ENCODE measurements at regions not wholly inside any gene's neighbourhood (a gene's known extent, or its start where the extent isn't known, plus 50 kb on each side); places are given as distances from the start of the nearest gene placed in this dataset.
A peak's percentile ranks its signal among the peaks of the same experiment; 100 is the strongest.
"Not testable (repeated sequence)": the region's sequence is repeated elsewhere in the genome, so short reads cannot be mapped to it uniquely, and the experiment has no call there.

- no peak for DNase-seq
Measured at GRCh38 chr5:105057001-105057436, 1494.4 kb upstream of the NUDT12 start.

GRCh38 chr5:105054406-105054805 lies 1491.8 kb upstream of the NUDT12 start:
- no peak for DNase-seq

- no peak for DNase-seq
Measured at GRCh38 chr5:105042623-105043022, 1480.0 kb upstream of the NUDT12 start.

GRCh38 chr5:105036814-105037213 lies 1474.2 kb upstream of the NUDT12 start:
- not testable (repeated sequence) for DNase-seq

GRCh38 chr5:105034401-105034763 lies 1471.8 kb upstream of the NUDT12 start:
- no peak for DNase-seq

GRCh38 chr5:105033637-105034400 lies 1471.2 kb upstream of the NUDT12 start:
- DNase-seq = peak; percentile 2

GRCh38 chr5:105032917-105033316 lies 1470.3 kb upstream of the NUDT12 start:
- DNase-seq = no peak

GRCh38 chr5:105030153-105030552 lies 1467.6 kb upstream of the NUDT12 start:
- DNase-seq = no peak

GRCh38 chr5:105015098-105015497 lies 1452.5 kb upstream of the NUDT12 start:
- DNase-seq = no peak

GRCh38 chr5:104998572-104998971 lies 1436.0 kb upstream of the NUDT12 start:
- DNase-seq = no peak

DNA sequence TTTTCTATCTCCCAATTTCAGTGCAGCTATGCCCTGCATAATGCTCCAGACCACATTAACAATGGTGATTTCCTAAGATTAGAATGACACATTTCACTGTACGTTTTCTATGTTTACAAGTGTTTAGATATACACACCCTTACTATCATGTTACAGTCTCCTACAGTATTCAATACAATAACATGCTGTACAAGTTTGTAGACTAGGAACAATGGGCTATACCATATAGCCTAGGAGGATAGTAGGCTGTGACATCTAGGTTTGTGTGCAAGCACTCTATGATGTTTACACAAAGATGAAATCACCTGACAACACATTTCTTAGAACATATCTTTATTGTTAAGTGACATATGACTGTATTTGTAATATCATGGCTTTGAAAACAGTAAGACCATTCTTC lies 1435.6 kb upstream of the NUDT12 start:
- no peak for DNase-seq

GRCh38 chr5:104987074-104987473 lies 1424.5 kb upstream of the NUDT12 start:
- no peak for DNase-seq

DNA sequence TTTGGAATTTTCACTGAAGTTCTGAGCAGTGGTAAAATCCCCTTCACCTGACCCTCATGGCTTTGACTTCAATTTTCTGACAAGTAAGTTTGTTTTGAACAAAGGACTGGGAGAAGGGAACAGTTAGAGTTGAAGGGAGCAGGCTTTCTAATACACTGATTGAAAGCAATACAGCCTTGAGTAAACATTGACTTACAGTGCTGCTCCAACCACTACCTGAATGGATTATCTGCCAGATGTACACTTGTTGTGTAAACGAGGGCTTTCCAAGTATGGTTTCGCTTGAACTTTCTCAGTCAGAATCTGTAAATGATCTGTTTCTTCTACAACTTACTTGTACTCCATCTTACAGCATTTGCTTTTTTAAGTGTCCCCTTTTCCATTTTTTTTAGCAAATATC lies 1414.9 kb upstream of the NUDT12 start:
- DNase-seq = peak; percentile 84

DNA sequence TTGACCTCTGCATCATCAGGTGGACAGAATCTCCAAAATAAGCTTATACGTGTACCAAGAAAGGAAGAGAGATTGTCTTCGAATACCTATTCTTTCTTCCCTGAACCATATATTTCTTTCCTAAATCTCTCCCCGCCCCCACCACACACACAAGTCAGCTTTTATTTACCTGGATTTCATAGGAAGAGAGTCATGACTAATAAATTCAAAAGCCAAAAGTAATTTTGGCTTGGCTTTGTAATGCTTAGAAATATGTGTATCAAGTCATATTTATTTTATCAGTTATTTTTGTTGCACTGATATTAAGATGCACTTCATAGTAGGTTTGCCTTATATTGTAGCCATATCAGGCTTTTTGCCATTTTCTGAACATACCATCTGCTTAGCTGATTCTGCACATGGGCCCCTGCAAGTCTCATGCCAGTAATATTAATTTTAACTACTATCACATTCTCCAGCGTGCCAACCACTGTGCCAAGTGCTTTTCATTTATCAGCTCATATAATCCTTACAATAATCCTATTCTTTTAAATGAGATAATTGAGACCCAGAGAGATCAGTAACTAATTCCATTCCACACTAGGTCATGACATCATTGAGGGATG lies 1405.3 kb upstream of the NUDT12 start:
- peak; percentile 2 for DNase-seq

DNA sequence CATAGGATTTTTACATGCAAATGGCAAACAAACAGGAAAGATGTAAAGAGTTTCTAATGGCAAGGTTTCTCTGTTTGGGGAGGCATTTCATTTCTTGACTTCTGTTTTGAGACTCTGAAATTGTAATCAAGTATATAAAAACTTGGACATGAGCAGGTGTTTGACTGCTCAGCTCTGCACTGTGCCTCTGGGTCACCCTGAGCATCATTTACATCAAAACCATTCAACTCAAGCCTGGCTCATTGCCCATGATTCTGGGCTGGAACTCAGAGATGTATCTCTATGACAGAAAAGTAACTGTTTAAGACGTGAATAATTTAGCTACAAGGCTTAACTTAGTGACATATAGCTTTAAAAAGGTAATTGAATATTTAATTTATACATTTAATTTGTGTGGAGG lies 1402.4 kb upstream of the NUDT12 start:
- no peak for DNase-seq

DNA sequence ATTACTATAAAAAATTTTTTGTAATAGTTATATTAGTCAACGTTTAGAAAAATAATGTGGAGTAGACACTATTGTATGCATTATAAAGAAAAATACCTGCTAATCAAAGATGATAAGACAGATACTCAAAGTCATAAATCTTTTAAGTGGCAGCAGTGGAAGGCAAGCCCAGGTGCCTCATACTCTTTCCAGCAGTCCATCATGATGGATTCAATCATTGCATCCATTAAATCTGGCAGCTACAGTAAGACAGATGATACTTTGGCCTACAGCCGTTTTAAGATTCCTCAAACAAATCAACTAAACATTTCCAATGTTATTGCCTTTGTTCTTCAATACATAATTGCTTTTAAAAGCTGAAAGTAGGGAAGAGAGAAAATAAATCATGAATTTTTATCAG lies 1392.9 kb upstream of the NUDT12 start:
- DNase-seq = no peak

DNA sequence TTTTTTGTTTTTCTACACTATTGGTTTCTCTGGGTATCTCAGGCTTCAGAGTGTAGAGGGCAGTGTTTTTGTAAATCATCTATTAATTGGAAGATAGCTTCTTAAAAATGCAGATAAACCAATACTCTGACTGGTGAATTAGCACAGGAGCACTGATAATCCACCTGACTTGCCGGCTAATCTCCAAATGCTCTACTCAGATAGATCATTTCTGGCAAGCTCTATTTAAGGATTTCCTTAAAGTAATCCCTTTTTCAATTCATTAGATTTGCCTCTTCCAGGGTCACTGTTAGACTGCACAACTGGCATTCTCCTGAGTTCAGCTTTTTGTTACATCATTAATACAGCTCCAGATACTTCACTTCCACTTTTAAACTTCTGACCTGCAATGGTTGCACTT lies 1390.3 kb upstream of the NUDT12 start:
- peak; percentile 79 for DNase-seq

- peak; percentile 74 for DNase-seq
Measured at GRCh38 chr5:104951829-104952228, 1389.2 kb upstream of the NUDT12 start.

GRCh38 chr5:104947076-104947475 lies 1384.5 kb upstream of the NUDT12 start:
- DNase-seq = no peak

DNA sequence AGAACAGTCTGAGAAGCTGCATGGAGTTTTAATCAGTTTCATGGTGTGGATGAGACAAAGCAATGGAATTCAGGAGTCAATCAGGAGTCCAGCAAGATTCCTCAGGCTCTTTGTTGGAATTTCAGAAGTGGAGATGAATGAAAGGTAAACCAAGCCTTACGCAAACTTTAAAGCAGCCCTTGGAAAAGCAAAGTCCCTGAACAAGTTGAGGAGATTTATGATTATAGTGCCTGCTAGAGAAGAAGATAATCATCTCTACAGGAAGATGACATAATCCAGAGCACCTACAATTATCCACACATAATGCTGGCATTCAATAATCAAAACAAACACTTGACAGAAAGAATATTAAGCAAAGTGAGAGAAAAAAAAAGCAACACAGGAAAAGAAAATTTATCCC lies 1380.1 kb upstream of the NUDT12 start:
- no peak for DNase-seq

GRCh38 chr5:104941030-104941645 lies 1378.5 kb upstream of the NUDT12 start:
- DNase-seq = no peak

GRCh38 chr5:104937598-104937997 lies 1375.0 kb upstream of the NUDT12 start:
- DNase-seq = no peak

DNA sequence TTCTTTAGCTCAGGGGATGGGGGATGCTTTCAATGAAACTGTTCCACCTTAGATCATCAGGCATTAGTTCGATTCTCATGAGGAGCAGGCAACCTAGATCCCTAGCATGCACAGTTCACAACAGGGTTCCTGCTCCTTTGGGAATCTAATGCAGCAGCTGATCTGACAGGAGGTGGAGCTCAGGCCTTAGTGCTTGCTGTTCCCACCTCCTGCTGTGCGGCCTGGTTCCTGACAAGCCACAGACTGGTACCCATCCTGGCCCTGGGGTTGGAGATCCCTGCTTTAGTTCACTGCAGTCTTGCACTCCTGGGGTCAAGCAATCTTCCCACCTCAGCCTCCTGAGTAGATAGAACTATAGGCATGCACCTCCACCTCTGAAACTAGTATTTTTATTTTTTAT lies 1369.8 kb upstream of the NUDT12 start:
- DNase-seq = no peak

GRCh38 chr5:104928906-104929520 lies 1366.4 kb upstream of the NUDT12 start:
- DNase-seq = no peak
